HG02870 (cell line): ENCODE measurements at regions not wholly inside any gene's neighbourhood (a gene's known extent, or its start where the extent isn't known, plus 50 kb on each side); places are given as distances from the start of the nearest gene placed in this dataset.

Experiments
- ATAC-seq: cut with Tn5 transposase; IDR thresholded peaks from one replicate; pipeline ENCODE4 v1.9.1; 2021; ENCODE audit warnings: mild to moderate bottlenecking, moderate library complexity; ENCODE audit not compliant: unreplicated experiment

GRCh38 chr13:32859707-32860292 lies 156.4 kb upstream of the KL start:
- no peak for ATAC-seq

- ATAC-seq = no peak
Observed at GRCh38 chr13:32861304-32861703, 154.9 kb upstream of the KL start.

GRCh38 chr13:32863596-32863995 lies 152.6 kb upstream of the KL start:
- ATAC-seq = no peak

- ATAC-seq = no peak
Observed at GRCh38 chr13:32866921-32867320, 149.3 kb upstream of the KL start.

- no peak for ATAC-seq
Observed at GRCh38 chr13:32877491-32877890, 138.7 kb upstream of the KL start.

- no peak for ATAC-seq
Observed at GRCh38 chr13:32878163-32878562, 138.1 kb upstream of the KL start.

GRCh38 chr13:32880636-32881035 lies 135.6 kb upstream of the KL start:
- no peak for ATAC-seq

GRCh38 chr13:32881074-32881776 lies 135.0 kb upstream of the KL start:
- ATAC-seq = no peak

- ATAC-seq = no peak
Observed at GRCh38 chr13:32881777-32882145, 134.5 kb upstream of the KL start.

- no peak for ATAC-seq
Observed at GRCh38 chr13:32882691-32883090, 133.5 kb upstream of the KL start.

GRCh38 chr13:32883474-32883873 lies 132.7 kb upstream of the KL start:
- ATAC-seq = no peak

GRCh38 chr13:32887617-32888016 lies 128.6 kb upstream of the KL start:
- ATAC-seq = no peak

- no peak for ATAC-seq
Observed at GRCh38 chr13:32889986-32890565, 126.1 kb upstream of the KL start.

GRCh38 chr13:32893176-32893575 lies 123.0 kb upstream of the KL start:
- no peak for ATAC-seq

- no peak for ATAC-seq
Observed at GRCh38 chr13:32894589-32895001, 121.6 kb upstream of the KL start.

- no peak for ATAC-seq
Observed at GRCh38 chr13:32895296-32895695, 120.9 kb upstream of the KL start.

GRCh38 chr13:32897296-32897695 lies 118.9 kb upstream of the KL start:
- ATAC-seq = no peak

GRCh38 chr13:32902029-32902780 lies 114.0 kb upstream of the KL start:
- no peak for ATAC-seq

- no peak for ATAC-seq
Observed at GRCh38 chr13:32902874-32903273, 113.3 kb upstream of the KL start.

- no peak for ATAC-seq
Observed at GRCh38 chr13:32903720-32904119, 112.5 kb upstream of the KL start.

GRCh38 chr13:32904266-32904665 lies 112.0 kb upstream of the KL start:
- no peak for ATAC-seq
